ENCODE measurements at regions not wholly inside any gene's neighbourhood (a gene's known extent, or its start where the extent isn't known, plus 50 kb on each side); places are given as distances from the start of the nearest gene placed in this dataset.

- Histone ChIP-seq H2BK12ac (ENCODE audit: insufficient read length, low read depth, low read length) (no peak overlapping the region), H4K91ac (ENCODE audit: insufficient read length, low read depth, low read length) (no peak overlapping the region), H3K27me3 (ENCODE audit: insufficient read depth, low read length) (peaks cover 9% of the 10 kb centered on the region; the same call in 1 of the 2 replicates), H4K5ac (ENCODE audit: insufficient read length, low read depth, low read length) (no peak overlapping the region), H3K14ac (ENCODE audit: insufficient read depth, low read length) (no peak overlapping the region), H2BK20ac (ENCODE audit: low read depth, low read length, poor library complexity, severe bottlenecking) (no peak overlapping the region), H3K79me1 (ENCODE audit: insufficient read depth, low read depth, low read length, poor library complexity, severe bottlenecking) (no peaks in the 10 kb centered on the region), H3K23ac (ENCODE audit: insufficient read length, low read depth, low read length) (no peak overlapping the region), H4K8ac (replicated peaks; ENCODE audit: insufficient read length, low read depth, low read length) (no peak overlapping the region), H2BK15ac (ENCODE audit: low read depth, low read length) (no peak overlapping the region), H2AFZ (ENCODE audit: low read length) (no peak overlapping the region), H4K20me1 (ENCODE audit: control insufficient read depth, insufficient read depth, insufficient read length) (no peaks in the 10 kb centered on the region), H3K4ac (ENCODE audit: low read depth, low read length) (no peak overlapping the region), H3K23me2 (ENCODE audit: insufficient read length, low read depth, low read length, poor library complexity, severe bottlenecking) (peaks cover 3% of the 10 kb centered on the region), H3K9ac (ENCODE audit: extremely low read depth, insufficient read length, low read length) (no peak overlapping the region), H3K4me1 (ENCODE audit: insufficient read depth, low read length) (peaks cover 15% of the 10 kb centered on the region; the same call in 1 of the 2 replicates), H3K4me2 (ENCODE audit: insufficient read depth, insufficient read length, low read length) (no peak overlapping the region), H3T11ph (ENCODE audit: low read length) (no peak overlapping the region), H3K18ac (ENCODE audit: insufficient read length, low read depth, low read length) (no peak overlapping the region), H3K9me3 (ENCODE audit: control insufficient read depth, low read depth, low read length) (no peaks in the 10 kb centered on the region), H3K27ac (ENCODE audit: insufficient read length, low read depth, low read length) (no peak overlapping the region), H2BK120ac (ENCODE audit: low read depth, low read length, poor library complexity, severe bottlenecking) (no peak overlapping the region), H2AK5ac (ENCODE audit: insufficient read length, low read length) (no peak overlapping the region), H3K79me2 (ENCODE audit: insufficient read depth, low read length) (no peaks in the 10 kb centered on the region), H3K56ac (ENCODE audit: insufficient read length, low read depth, low read length) (no peak overlapping the region), H2BK5ac (ENCODE audit: insufficient read length, low read length) (no peak overlapping the region)
- H3K36me3 Mint-ChIP-seq (ENCODE audit: insufficient read depth in 1 of 3, low read depth in 3 of 3), result no peaks in the 10 kb centered on the region; a peak in 1 of 7 replicates
- TF ChIP-seq CTCF (conservative IDR thresholded peaks at IDR 0.05), result no peak
- H3K4me3 Mint-ChIP-seq, result peak overlapping the region; percentile 21 to 45
- H3K9me3 Mint-ChIP-seq, result no peaks in the 10 kb centered on the region; a peak in 1 of 5 replicates
- WGBS (ENCODE audit: extremely low coverage, insufficient read length, low lambda C conversion rate), result no CpG with 5 or more reads among the region's 2 CpGs
- H3K4me1 Mint-ChIP-seq, result peaks cover 79 to 81% of the 10 kb centered on the region in 2 experiments
- DNase-seq, result peak; percentile 78
- peak overlapping the region in 2 of 3 experiments; percentile 49 to 93; a peak in 3 of 7 replicates for H3K27ac Mint-ChIP-seq
- peaks cover 91% of the 10 kb centered on the region for H3K27me3 Mint-ChIP-seq (ENCODE audit: low read depth)
These were observed 143.7 kb downstream of the PLPP3 start for GRCh38 chr1:56435434-56436262.

Measured in H9 (cell line).